Suprapubic skin (tissue), 4 donors: ENCODE measurements at regions not wholly inside any gene's neighbourhood (a gene's known extent, or its start where the extent isn't known, plus 50 kb on each side); places are given as distances from the start of the nearest gene placed in this dataset.
"Not testable (repeated sequence)": the region's sequence is repeated elsewhere in the genome, so short reads cannot be mapped to it uniquely, and the experiment has no call there.

ENCODE experiments used
- EP300 ChIP-seq: sonication (generic); formaldehyde crosslinking; IDR thresholded peaks from one replicate; pipeline ENCODE4 v1.6.1; 2017; ENCODE audit warnings: antibody characterized with exemption
- POLR2A ChIP-seq, 2 donors: fragments of 450-650 bp; IDR thresholded peaks; one replicate each; pipeline ENCODE4 v1.6.1; 2017; ENCODE audit warnings: antibody characterized with exemption in 2 of 2, mild to moderate bottlenecking in 2 of 2, moderate library complexity in 2 of 2
- POLR2AphosphoS5 ChIP-seq, 3 donors: sonication (generic); formaldehyde crosslinking; IDR thresholded peaks; one replicate each; pipeline ENCODE4 v1.6.1; 2017; ENCODE audit warnings: antibody characterized with exemption in 3 of 3
- TF ChIP-seq, protein P1 (sequence below), 2 donors: fragments of 200-600 bp in 1 of 2; fragments of 450-650 bp in 1 of 2; sonication (generic) in 1 of 2; IDR thresholded peaks; one replicate each; pipeline ENCODE4 v1.5.1; 2016 to 2019; ENCODE audit warnings: antibody characterized with exemption in 2 of 2, mild to moderate bottlenecking in 1 of 2, moderate library complexity in 1 of 2

DNA sequence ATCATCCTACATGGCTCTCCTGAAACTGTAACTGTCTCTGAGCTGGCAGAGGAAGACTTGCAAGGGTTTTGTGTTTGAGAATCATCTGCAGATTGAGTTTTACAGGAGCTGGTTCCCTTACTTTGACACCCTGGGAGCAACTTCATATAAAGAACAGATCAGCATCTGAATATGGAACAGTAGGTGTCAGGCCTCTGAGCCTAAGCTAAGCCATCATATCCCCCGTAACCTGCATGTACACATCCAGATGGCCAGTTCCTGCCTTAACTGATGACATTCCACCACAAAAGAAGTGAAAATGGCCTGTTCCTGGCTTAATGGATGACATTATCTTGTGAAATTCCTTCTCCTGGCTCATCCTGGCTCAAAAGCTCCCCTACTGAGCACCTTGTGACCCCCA is 238.1 kb upstream of the P2RY1 start:
- TF ChIP-seq, protein P1, sequence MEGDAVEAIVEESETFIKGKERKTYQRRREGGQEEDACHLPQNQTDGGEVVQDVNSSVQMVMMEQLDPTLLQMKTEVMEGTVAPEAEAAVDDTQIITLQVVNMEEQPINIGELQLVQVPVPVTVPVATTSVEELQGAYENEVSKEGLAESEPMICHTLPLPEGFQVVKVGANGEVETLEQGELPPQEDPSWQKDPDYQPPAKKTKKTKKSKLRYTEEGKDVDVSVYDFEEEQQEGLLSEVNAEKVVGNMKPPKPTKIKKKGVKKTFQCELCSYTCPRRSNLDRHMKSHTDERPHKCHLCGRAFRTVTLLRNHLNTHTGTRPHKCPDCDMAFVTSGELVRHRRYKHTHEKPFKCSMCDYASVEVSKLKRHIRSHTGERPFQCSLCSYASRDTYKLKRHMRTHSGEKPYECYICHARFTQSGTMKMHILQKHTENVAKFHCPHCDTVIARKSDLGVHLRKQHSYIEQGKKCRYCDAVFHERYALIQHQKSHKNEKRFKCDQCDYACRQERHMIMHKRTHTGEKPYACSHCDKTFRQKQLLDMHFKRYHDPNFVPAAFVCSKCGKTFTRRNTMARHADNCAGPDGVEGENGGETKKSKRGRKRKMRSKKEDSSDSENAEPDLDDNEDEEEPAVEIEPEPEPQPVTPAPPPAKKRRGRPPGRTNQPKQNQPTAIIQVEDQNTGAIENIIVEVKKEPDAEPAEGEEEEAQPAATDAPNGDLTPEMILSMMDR (IDR thresholded peaks at IDR 0.05): not testable (repeated sequence)
- TF ChIP-seq POLR2AphosphoS5 (IDR thresholded peaks at IDR 0.05); POLR2A (IDR thresholded peaks at IDR 0.05); EP300: not testable (repeated sequence)
